Testis (tissue), 2 donors: ENCODE measurements at regions not wholly inside any gene's neighbourhood (a gene's known extent, or its start where the extent isn't known, plus 50 kb on each side); places are given as distances from the start of the nearest gene placed in this dataset.

Experiments
- CTCF ChIP-seq, 3 experiments: fragments of 450-650 bp in 2 of 3; fragments of 200-600 bp in 1 of 3; sonication (generic) in 1 of 3; IDR thresholded peaks; one replicate each; pipeline ENCODE4 v1.5.1; 2016 to 2019; ENCODE audit warnings: antibody characterized with exemption in 3 of 3, mild to moderate bottlenecking in 2 of 3, moderate library complexity in 1 of 3
- POLR2A ChIP-seq: fragments of 450-650 bp; IDR thresholded peaks from one replicate; pipeline ENCODE4 v1.6.1; 2017; ENCODE audit warnings: antibody characterized with exemption, mild to moderate bottlenecking, moderate library complexity

GRCh38 chr3:116802651-116803050 lies 93.1 kb downstream of the TUSC7 start:
- TF ChIP-seq CTCF (IDR thresholded peaks at IDR 0.05) (no peak), POLR2A (no peak)
